Stimulated activated CD4-positive, alpha-beta T cell treated with anti-CD3 and anti-CD28 coated beads, Interleukin-1b, Interleukin-23, amount 100 ng/mL, for 1 hour (primary cell): ENCODE measurements at regions not wholly inside any gene's neighbourhood (a gene's known extent, or its start where the extent isn't known, plus 50 kb on each side); places are given as distances from the start of the nearest gene placed in this dataset.

ENCODE experiments used
- DNase-seq, 2 donors: peaks; one replicate each; pipeline ENCODE4 v3.0.0-alpha.2; 2020; ENCODE audit warnings: low read depth in 2 of 2

DNA sequence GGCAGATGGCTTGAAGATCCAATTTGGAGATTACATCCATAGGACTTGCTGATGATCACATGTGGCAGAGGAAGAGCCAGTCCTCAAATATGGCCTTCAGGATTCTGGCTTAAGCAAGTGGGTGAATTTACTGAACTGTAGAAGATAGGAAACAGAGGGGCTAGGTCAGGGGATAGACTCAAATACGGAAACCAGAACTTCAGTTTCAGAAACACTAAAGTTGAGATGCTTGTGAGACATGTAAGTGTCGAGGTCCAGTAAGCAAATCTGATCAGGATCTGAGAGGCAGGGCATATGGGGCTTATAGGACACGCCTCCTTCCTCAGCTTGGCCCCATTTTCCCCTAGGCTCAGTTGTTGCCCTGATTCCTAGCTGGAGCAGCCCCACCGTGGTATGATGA is 107.7 kb downstream of the LBH start:
- DNase-seq: no peak

- no peak for DNase-seq
These were observed 105.4 kb upstream of the LCLAT1 start for GRCh38 chr2:30341500-30342267.

- no peak for DNase-seq
These were observed 100.4 kb upstream of the LCLAT1 start for GRCh38 chr2:30346471-30347169.

- no peak for DNase-seq
These were observed 98.2 kb upstream of the LCLAT1 start for GRCh38 chr2:30348825-30349224.

DNA sequence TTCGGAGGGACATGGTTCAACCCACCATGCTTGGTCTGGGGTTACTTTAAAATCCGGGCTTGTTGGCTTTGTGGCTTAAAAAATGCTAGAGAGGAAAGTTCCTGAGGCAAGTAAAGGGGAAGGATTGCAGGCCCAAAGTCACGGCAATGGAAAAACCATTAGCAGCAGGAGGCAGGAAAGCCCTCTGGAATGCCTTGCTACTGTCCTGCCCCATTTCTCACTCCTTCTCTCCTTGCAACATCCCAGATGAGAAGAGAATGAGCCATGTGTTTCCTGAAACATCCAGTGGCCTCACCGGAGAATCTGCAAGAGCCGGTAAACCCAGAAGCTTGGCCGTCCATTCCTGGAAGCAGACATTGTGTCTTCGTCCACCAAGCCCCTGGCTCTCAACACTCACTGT is 97.4 kb upstream of the LCLAT1 start:
- DNase-seq: no peak

GRCh38 chr2:30351116-30351515 is 95.9 kb upstream of the LCLAT1 start:
- no peak for DNase-seq

DNA sequence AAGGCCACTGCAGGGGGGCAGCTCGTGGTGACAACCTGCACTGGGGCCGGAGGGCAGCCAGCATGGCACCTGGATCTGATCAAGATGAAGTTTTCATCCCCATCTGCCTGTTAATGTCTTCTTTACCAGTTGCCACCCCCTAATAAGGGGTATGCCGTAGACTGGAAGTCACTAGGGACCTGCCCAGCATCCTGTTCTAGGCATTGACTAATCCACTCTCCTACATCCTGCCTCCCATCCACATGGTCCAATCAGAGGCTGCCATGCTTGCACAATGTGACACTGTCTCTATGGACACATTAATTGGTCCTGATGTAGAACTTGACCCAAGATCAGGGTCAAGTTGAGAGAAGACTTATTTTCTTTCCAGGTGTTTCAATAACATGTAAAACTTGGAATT is 95.1 kb upstream of the LCLAT1 start:
- no peak for DNase-seq

DNA sequence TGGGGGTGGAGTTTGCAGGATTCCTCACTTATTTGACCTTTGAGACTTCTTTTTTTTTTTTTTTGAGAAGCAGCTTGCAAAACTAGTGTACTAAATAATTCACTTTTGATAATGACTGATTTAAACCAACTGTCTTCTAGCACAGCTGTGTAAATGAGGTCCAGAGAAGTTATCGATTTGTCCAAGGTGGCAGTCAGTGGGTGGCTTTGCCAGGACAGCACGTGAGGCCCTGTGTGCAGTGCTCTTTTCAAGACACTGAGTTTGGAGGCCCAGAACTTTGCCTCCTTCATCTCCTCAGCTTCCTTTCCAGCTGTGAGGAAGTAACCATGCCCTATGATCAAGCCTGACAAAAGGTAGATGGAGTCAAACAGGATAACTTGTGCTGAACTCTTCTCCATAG is 92.9 kb upstream of the LCLAT1 start:
- DNase-seq: no peak

GRCh38 chr2:30354621-30355020 is 92.4 kb upstream of the LCLAT1 start:
- no peak for DNase-seq

DNA sequence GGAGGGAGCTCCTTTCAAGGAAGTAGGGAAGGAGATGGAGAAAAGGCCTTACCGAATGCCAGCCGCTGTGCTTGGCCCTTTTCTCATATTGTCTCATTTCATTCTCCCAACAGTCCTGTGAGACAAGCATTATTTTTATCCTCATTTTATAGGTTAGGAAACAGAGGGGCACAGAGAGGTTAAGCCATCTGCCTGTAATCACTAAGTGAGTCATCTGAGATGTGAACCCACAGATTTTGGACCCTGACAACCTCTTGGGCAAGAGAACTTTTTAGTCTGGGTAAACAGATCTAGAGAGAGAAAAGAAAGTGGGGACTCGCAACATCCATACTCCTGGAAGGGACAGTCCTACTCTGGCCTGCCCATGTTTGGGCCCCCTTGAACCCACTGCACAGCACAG is 91.7 kb upstream of the LCLAT1 start:
- no peak for DNase-seq

- DNase-seq: no peak
These were observed 91.0 kb upstream of the LCLAT1 start for GRCh38 chr2:30356071-30356470.

DNA sequence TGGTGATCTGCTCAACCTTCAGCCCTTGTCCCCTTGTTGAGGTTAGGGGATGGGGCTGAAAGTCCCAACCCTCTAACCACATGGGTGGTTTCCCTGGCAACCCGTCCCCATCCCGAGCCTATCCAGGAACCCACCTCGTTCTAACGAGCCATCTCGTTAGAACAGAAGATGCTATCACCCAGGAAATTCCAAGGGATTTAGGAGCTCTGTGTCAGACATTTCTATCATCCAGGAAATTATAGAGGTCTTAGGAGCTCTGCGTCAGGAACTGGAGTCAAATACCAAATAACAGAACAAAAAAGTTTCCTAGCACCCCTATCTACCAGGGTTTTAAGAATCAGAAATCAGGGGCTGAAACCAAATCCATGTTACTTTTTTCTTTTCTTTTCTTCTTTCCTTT is 90.3 kb upstream of the LCLAT1 start:
- no peak for DNase-seq

GRCh38 chr2:30358351-30358750 is 88.7 kb upstream of the LCLAT1 start:
- DNase-seq: no peak

- no peak for DNase-seq
These were observed 88.2 kb upstream of the LCLAT1 start for GRCh38 chr2:30358842-30359241.

- DNase-seq: no peak
These were observed 87.3 kb upstream of the LCLAT1 start for GRCh38 chr2:30359644-30360167.

DNA sequence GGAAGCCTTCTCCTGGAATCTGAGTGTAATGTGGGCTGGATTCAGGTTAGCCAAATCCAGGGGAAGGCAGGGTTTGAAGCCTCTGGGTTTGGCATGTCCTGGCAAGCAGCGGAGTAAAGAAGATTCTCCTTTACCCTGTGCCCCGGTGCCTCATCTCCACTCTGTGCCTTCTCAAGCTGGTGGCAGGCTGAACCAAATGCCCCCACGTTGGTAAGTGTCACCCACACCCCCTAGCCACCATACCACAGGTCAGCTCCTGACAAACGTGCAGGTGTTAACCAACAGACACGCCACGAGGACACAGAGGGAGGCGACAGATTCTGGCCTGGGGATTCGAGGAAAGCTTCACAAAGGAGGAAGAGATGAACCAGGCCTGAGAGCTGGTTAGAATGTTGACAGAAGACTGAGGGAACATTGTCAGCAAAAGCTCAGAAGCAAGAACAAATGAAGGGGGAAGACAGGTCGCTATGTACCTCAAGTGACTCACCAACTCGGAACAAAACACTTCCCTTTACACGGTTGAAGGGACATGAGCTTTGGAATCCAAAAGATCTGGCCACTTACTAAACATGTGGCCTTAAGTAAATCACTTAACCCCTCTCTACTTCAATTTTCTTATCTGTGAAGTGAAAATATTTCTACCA is 85.2 kb upstream of the LCLAT1 start:
- no peak for DNase-seq

GRCh38 chr2:30362468-30363081 is 84.5 kb upstream of the LCLAT1 start:
- DNase-seq: no peak

DNA sequence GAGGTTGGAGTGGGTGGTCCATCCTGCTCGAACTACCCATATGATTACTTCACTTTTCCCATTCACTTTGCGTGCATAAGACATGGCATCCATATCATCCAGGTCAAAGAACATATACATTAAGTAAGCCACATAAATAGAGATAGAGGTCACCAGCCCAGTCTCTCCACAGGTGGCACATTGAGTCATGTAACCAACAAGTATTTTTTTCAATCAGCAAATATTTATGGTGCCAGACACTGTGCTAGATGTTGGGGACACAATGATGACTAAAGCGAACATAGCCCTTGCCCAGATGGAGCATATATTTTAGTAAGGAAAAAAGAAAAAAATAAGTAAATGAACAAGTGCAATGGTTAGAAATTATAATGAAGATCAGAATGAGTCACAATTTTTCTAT is 83.6 kb upstream of the LCLAT1 start:
- DNase-seq: no peak

- no peak for DNase-seq
These were observed 81.8 kb upstream of the LCLAT1 start for GRCh38 chr2:30365201-30365600.

- DNase-seq: no peak
These were observed 80.8 kb upstream of the LCLAT1 start for GRCh38 chr2:30366199-30366691.

DNA sequence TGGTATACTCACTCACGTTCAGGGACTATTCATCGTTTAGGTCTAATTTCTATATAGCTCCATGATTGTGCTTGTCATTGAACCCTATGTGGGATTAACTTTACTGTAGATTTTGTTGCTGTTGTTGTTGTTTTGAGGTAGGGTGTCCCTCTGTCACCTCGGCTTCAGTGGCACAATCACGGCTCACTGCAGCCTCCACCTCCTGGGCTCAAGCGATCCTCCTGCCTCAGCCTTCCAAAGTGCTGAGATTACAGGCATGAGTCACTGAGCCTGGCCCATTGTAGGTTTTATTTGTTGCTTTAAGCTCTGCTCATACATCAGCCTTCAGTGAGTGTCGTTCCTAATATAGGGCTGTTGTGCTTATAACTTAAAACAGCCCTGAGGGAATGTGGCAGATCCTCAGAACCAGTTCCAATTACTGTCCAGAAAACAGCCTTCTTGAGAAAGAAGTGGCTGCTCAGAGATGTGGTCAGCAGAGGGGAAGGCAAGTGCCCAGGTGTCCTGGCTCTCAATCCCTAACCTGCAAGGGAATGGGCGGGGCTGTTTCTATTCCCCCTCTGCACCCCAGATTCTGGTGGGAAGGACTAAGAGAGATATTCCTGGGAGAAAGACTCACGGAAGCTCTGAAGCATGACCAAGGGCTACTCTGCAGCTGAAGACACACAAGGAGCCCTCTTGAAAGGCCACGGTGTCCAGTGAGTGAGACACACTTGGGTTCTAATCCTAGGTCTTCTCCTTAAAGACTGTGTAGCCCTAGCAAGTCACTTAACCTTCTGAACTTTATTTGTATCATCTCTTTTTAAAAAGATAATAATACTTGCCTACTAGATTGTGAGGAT is 79.6 kb upstream of the LCLAT1 start:
- DNase-seq: no peak
